Calu3 (cell line): ENCODE measurements at regions not wholly inside any gene's neighbourhood (a gene's known extent, or its start where the extent isn't known, plus 50 kb on each side); places are given as distances from the start of the nearest gene placed in this dataset.
"Not testable (repeated sequence)": the region's sequence is repeated elsewhere in the genome, so short reads cannot be mapped to it uniquely, and the experiment has no call there.

ENCODE experiments used
- BruUV-seq: library from RNA; stranded (reverse); fragments of 400-500 nt; replicated peaks from 2 replicates; lab custom pipeline; 2021; lab: Mats Ljungman, UMichigan
- CTCF ChIA-PET: fragments of 300-600 bp; sonication (Branson Sonifier 250); formaldehyde crosslinking; loops from one replicate; lab custom pipeline; 2022; ENCODE audit warnings: antibody characterized with exemption; lab: Charles Lee
- DNase-seq: peaks from one replicate; pipeline ENCODE4 v3.0.0; 2022
- H3K27ac Mint-ChIP-seq: one replicate; pipeline ENCODE4 v1.8.0; 2022; ENCODE audit warnings: mixed read lengths; ENCODE audit not compliant: unreplicated experiment
- H3K27me3 Mint-ChIP-seq: one replicate; pipeline ENCODE4 v1.8.0; 2022; ENCODE audit warnings: mixed read lengths; ENCODE audit not compliant: unreplicated experiment
- H3K36me3 Mint-ChIP-seq: one replicate; pipeline ENCODE4 v1.8.0; 2022; ENCODE audit warnings: mild to moderate bottlenecking, moderate library complexity, mixed read lengths; ENCODE audit not compliant: insufficient read depth, unreplicated experiment
- H3K4me1 Mint-ChIP-seq: one replicate; pipeline ENCODE4 v1.8.0; 2022; ENCODE audit warnings: mild to moderate bottlenecking, low read depth, mixed read lengths; ENCODE audit not compliant: unreplicated experiment
- H3K4me3 Mint-ChIP-seq: one replicate; pipeline ENCODE4 v1.8.0; 2022; ENCODE audit warnings: mild to moderate bottlenecking, low read depth, moderate library complexity, mixed read lengths; ENCODE audit not compliant: unreplicated experiment
- H3K9me3 Mint-ChIP-seq: one replicate; pipeline ENCODE4 v1.8.0; 2022; ENCODE audit warnings: low read depth, mixed read lengths; ENCODE audit not compliant: unreplicated experiment
- intact Hi-C: fragments of 100-400 bp; cut with micrococcal nuclease; formaldehyde crosslinking; loops from one replicate; pipeline ENCODE4 v1.10.0; 2022; ENCODE audit not compliant: unreplicated experiment
- TF ChIP-seq, protein P1 (sequence below): fragments of 200-600 bp; IDR thresholded peaks from one replicate; pipeline ENCODE4 v1.8.0; 2022; ENCODE audit warnings: antibody characterized with exemption; ENCODE audit not compliant: unreplicated experiment

DNA sequence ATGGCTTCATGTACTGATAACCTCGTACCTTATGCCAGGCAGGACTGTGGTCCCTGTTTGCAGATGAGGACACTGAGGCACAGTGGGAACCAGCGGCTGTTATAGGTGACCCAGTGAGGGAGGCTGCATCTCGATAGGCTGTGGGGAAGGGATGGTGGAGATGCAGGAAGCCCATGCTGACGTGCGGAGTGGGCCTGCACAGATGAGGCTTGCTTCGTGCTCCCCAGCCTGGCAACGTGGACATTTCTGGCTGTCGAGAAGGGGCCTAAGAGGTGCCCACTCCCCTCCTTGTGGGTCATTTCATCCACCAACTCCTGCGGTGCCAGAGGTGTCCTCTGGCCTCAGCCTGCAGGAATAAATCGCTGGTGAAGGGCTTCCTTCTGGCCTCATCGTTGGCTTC is 107.4 kb downstream of the SLC25A47 start:
- TF ChIP-seq, protein P1, sequence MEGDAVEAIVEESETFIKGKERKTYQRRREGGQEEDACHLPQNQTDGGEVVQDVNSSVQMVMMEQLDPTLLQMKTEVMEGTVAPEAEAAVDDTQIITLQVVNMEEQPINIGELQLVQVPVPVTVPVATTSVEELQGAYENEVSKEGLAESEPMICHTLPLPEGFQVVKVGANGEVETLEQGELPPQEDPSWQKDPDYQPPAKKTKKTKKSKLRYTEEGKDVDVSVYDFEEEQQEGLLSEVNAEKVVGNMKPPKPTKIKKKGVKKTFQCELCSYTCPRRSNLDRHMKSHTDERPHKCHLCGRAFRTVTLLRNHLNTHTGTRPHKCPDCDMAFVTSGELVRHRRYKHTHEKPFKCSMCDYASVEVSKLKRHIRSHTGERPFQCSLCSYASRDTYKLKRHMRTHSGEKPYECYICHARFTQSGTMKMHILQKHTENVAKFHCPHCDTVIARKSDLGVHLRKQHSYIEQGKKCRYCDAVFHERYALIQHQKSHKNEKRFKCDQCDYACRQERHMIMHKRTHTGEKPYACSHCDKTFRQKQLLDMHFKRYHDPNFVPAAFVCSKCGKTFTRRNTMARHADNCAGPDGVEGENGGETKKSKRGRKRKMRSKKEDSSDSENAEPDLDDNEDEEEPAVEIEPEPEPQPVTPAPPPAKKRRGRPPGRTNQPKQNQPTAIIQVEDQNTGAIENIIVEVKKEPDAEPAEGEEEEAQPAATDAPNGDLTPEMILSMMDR: no peak
- Mint-ChIP-seq H3K4me1 (peaks cover 3% of the 10 kb centered on the region), H3K27me3 (no peaks in the 10 kb centered on the region), H3K9me3 (no peaks in the 10 kb centered on the region), H3K4me3 (no peak overlapping the region), H3K27ac (no peak overlapping the region), H3K36me3 (no peaks in the 10 kb centered on the region)
- intact Hi-C loops: no loop called here
- CTCF ChIA-PET: no interaction called here
- BruUV-seq: no TSS peak
- DNase-seq: no peak

DNA sequence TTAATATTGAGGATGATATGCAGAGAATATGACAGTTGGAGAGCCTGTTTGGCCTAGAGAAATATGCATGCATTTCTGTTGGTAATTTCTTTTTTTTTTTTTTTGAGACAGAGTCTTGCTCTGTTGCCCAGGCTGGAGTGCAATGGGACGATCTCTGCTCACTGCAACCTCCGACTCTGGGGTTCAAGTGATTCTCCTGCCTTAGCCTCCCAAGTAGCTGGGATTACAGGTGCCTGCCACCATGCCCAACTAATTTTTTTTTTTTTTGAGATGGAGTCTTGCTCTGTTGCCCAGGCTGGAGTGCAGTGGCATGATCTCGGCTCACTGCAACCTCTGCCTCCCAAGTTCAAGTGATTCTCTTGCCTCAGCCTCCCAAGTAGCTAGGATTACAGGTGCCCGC is 108.3 kb downstream of the SLC25A47 start:
- H3K9me3 Mint-ChIP-seq, BruUV-seq, H3K27me3 Mint-ChIP-seq, H3K4me1 Mint-ChIP-seq, DNase-seq, H3K4me3 Mint-ChIP-seq, H3K36me3 Mint-ChIP-seq, intact Hi-C loops, H3K27ac Mint-ChIP-seq, CTCF ChIA-PET: not testable (repeated sequence)

DNA sequence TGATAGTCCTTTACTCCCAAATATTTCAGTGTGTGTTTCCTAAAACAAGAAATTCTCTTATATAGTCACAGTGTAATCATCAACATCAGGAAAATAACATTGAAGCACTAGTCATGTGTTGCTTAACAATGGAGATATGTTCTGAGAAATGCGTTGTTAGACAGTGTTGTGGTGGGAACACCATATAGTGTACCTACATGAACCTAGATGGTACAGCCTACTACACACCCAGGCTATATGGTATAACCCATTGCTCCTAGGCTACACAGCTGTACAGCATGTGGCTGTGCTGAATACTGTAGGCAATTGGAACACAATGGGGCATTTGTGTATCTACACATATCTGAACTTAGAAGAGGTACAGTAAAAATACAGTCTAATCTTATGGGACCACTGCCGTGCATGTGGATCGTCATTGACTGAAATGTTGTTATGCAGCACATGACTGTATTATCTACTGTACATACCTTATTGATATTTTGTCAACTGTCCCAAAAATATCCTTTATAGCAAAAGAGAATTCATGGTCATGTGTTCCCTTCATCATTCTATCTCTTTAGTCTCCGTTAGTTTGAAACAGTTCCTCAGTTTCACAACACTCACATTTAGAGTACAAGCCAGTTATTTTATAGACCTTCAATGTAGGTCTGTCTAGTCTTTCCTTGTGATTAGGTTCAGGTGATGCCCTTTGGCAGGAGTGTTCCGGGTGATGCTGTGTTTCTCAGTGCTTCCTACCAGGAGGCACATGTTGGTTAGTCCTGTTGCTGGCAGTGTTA is 109.7 kb downstream of the SLC25A47 start:
- Mint-ChIP-seq H3K27ac (no peak overlapping the region), H3K9me3 (no peaks in the 10 kb centered on the region), H3K27me3 (no peaks in the 10 kb centered on the region), H3K4me3 (no peak overlapping the region), H3K4me1 (peaks cover 8% of the 10 kb centered on the region), H3K36me3 (no peaks in the 10 kb centered on the region)
- BruUV-seq: no TSS peak
- CTCF ChIA-PET: no interaction called here
- TF ChIP-seq, protein P1: no peak
- no peak for DNase-seq
- intact Hi-C loops: no loop called here

DNA sequence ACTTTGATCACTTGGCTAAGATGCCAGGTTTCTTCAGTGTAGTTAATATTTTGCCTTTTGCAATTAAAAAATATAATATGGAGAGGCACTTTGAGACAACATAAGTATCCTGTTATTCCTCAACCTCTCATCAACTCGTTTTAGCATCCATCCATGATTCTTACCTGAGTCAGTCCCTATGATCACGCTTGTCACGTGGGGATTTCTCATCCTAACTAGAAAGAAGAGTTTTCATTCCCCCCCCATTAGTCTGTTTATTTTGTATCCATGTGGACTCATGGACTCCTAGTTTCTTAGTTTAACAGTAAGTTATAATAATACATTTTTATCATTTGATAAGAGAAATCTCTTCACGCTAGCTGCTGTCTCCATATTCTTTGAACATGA is 110.3 kb downstream of the SLC25A47 start:
- CTCF ChIA-PET: no interaction called here
- Mint-ChIP-seq H3K27me3 (no peaks in the 10 kb centered on the region), H3K27ac (no peak overlapping the region), H3K4me1 (peaks cover 11% of the 10 kb centered on the region), H3K36me3 (no peaks in the 10 kb centered on the region), H3K4me3 (no peak overlapping the region), H3K9me3 (no peaks in the 10 kb centered on the region)
- intact Hi-C loops: no loop called here
- DNase-seq: no peak
- TF ChIP-seq, protein P1: no peak
- BruUV-seq: no TSS peak

DNA sequence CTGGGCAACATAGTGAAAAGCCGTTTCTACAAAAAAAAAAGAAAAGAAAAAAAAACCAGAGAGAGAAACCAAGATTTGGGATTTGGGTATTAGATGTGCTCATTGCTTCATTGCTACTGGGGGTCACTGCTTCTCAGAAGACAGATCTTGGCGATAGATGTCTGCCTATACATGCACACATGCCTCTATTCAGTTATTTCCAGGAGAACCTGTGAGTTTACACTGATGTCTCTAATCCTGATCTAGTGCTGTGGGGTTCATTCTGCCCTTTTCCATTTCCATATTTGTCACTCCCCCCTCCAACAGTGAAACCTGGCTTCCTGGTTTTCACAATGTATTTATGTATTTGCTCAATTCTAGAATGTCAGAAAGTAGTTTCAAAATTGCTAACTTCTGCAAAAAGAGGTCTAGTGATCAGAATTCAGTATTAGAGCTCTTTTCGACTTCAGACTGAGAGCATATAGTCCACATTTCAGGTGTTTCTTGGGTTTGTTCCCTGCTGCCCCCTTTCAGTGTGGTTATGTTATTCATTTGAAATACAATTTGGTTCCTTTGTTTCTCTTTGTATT is 111.0 kb downstream of the SLC25A47 start:
- CTCF ChIA-PET: no interaction called here
- no peak for DNase-seq
- Mint-ChIP-seq H3K9me3 (no peaks in the 10 kb centered on the region), H3K27ac (no peak overlapping the region), H3K27me3 (no peaks in the 10 kb centered on the region), H3K4me1 (peaks cover 18% of the 10 kb centered on the region), H3K36me3 (no peaks in the 10 kb centered on the region), H3K4me3 (no peak overlapping the region)
- BruUV-seq: no TSS peak
- TF ChIP-seq, protein P1: no peak
- intact Hi-C loops: no loop called here
